OCI-LY1 (cell line): ENCODE measurements at regions not wholly inside any gene's neighbourhood (a gene's known extent, or its start where the extent isn't known, plus 50 kb on each side); places are given as distances from the start of the nearest gene placed in this dataset.

Experiments
- H2AFZ ChIP-seq: fragments of 200-600 bp; sonication (generic), shearing (Covaris generic); 2 replicates; pipeline ENCODE4 v1.6.0; 2014; ENCODE audit warnings: antibody characterized with exemption, mild to moderate bottlenecking, low read length
- H3F3A ChIP-seq: fragments of 200-600 bp; sonication (generic), shearing (Covaris generic); 2 replicates; pipeline ENCODE4 v1.6.0; 2014; ENCODE audit warnings: mild to moderate bottlenecking, antibody characterized with exemption, low read length, moderate library complexity; ENCODE audit not compliant: insufficient read depth
- H3K27ac ChIP-seq: fragments of 200-600 bp; sonication (generic); 2 replicates; pipeline ENCODE4 v1.5.1; 2014; ENCODE audit warnings: low read length, mixed run types, mild to moderate bottlenecking, low read depth; ENCODE audit not compliant: poor library complexity, severe bottlenecking
- H3K27me3 ChIP-seq: fragments of 200-600 bp; sonication (generic); 2 replicates; pipeline ENCODE4 v1.6.0; 2014; ENCODE audit warnings: antibody characterized with exemption, mild to moderate bottlenecking, low read length, moderate library complexity; ENCODE audit not compliant: insufficient read depth
- H3K36me3 ChIP-seq: fragments of 200-600 bp; sonication (generic); 2 replicates; pipeline ENCODE4 v1.6.1; 2014; ENCODE audit warnings: mild to moderate bottlenecking, antibody characterized with exemption, low read length, moderate library complexity, mixed read lengths; ENCODE audit not compliant: insufficient read depth
- H3K4me1 ChIP-seq: fragments of 200-600 bp; sonication (generic); 2 replicates; pipeline ENCODE4 v1.5.1; 2014; ENCODE audit warnings: mild to moderate bottlenecking, low read length, moderate library complexity; ENCODE audit not compliant: insufficient read depth, severe bottlenecking
- H3K4me2 ChIP-seq: fragments of 200-600 bp; sonication (generic), shearing (Covaris generic); 2 replicates; pipeline ENCODE4 v1.6.1; 2014; ENCODE audit warnings: low read length
- H3K4me3 ChIP-seq: fragments of 200-600 bp; sonication (generic); 2 replicates; pipeline ENCODE4 v1.5.1; 2014; ENCODE audit warnings: low read length, low read depth, mild to moderate bottlenecking, mixed read lengths; ENCODE audit not compliant: poor library complexity, severe bottlenecking
- H3K79me2 ChIP-seq: fragments of 200-600 bp; shearing (Covaris generic); 2 replicates; pipeline ENCODE4 v1.6.1; 2016; ENCODE audit warnings: mixed run types, low read length, mixed read lengths; ENCODE audit not compliant: insufficient read depth
- H3K9ac ChIP-seq: fragments of 200-600 bp; sonication (generic), shearing (Covaris generic); 2 replicates; pipeline ENCODE4 v1.6.1; 2014; ENCODE audit warnings: mild to moderate bottlenecking, low read length, mixed read lengths
- H3K9me2 ChIP-seq: fragments of 200-600 bp; sonication (generic), shearing (Covaris generic); 2 replicates; pipeline ENCODE4 v1.6.1; 2014; ENCODE audit warnings: low read depth, mild to moderate bottlenecking, low read length, mixed read lengths
- H3K9me3 ChIP-seq: fragments of 200-600 bp; shearing (Covaris generic); 2 replicates; pipeline ENCODE4 v1.6.1; 2014; ENCODE audit warnings: low read length, mixed read lengths
- H4K20me1 ChIP-seq: fragments of 200-600 bp; sonication (generic), shearing (Covaris generic); 2 replicates; pipeline ENCODE4 v1.6.0; 2016; ENCODE audit warnings: mild to moderate bottlenecking, low read length; ENCODE audit not compliant: insufficient read depth
- EZH2 ChIP-seq: fragments of 200-600 bp; sonication (generic), shearing (Covaris generic); IDR thresholded peaks from 2 replicates; pipeline ENCODE4 v1.8.0; 2017; ENCODE audit warnings: borderline replicate concordance, mixed run types, mild to moderate bottlenecking, antibody characterized with exemption, low read length, moderate library complexity, mixed read lengths
- TF ChIP-seq, protein P1 (sequence below): fragments of 200-600 bp; sonication (generic), shearing (Covaris generic); IDR thresholded peaks from 2 replicates; pipeline ENCODE4 v1.5.1; 2017; ENCODE audit warnings: mild to moderate bottlenecking, antibody characterized with exemption, low read length, moderate library complexity, mixed read lengths

DNA sequence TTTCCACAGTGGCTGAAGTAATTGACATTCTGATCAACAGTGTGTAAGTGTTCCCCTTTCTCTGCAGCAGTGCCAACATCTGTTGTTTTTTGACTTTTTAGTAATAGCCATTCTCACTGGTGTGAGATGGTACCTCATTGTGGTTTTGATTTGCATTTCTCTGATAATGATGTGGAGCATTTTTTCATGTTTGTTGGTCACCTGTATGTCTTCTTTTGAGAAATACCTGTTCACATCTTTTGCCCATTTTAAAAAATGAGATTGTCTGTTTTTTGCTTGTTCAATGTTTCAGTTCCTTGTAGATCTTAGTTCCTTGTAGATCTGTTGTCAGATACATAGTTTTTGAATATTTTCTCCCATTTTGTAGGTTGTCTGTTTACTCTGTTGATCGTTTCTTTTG lies 162.5 kb upstream of the PITX1 start:
- no peaks in the 10 kb centered on the region for H3F3A ChIP-seq
- no peaks in the 10 kb centered on the region for H3K9me2 ChIP-seq
- H4K20me1 ChIP-seq = no peaks in the 10 kb centered on the region
- H3K4me1 ChIP-seq = no peaks in the 10 kb centered on the region
- H3K4me3 ChIP-seq = no peak overlapping the region
- no peak for TF ChIP-seq EZH2
- TF ChIP-seq, protein P1, sequence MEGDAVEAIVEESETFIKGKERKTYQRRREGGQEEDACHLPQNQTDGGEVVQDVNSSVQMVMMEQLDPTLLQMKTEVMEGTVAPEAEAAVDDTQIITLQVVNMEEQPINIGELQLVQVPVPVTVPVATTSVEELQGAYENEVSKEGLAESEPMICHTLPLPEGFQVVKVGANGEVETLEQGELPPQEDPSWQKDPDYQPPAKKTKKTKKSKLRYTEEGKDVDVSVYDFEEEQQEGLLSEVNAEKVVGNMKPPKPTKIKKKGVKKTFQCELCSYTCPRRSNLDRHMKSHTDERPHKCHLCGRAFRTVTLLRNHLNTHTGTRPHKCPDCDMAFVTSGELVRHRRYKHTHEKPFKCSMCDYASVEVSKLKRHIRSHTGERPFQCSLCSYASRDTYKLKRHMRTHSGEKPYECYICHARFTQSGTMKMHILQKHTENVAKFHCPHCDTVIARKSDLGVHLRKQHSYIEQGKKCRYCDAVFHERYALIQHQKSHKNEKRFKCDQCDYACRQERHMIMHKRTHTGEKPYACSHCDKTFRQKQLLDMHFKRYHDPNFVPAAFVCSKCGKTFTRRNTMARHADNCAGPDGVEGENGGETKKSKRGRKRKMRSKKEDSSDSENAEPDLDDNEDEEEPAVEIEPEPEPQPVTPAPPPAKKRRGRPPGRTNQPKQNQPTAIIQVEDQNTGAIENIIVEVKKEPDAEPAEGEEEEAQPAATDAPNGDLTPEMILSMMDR = no peak
- H3K9me3 ChIP-seq = no peaks in the 10 kb centered on the region
- H3K4me2 ChIP-seq = no peak overlapping the region
- H2AFZ ChIP-seq = no peak overlapping the region
- no peaks in the 10 kb centered on the region for H3K27me3 ChIP-seq
- H3K9ac ChIP-seq = no peak overlapping the region
- H3K27ac ChIP-seq = no peak overlapping the region
- no peaks in the 10 kb centered on the region for H3K79me2 ChIP-seq
- no peaks in the 10 kb centered on the region for H3K36me3 ChIP-seq

DNA sequence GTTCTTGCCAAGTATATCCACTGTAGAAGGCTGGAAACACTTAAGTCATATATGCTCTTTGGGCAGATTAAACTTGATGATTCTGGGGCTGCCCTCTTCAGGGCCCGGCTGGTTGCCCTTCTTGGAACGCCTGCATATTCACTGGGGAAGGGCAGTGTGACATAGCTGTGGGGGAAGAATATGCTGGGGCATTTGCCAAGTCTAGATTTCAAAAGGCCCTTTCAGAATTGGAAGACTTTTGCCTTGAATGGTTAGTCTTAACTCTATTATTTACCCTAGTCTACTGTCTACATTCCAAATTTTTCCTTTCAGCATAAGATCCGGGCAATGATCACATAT lies 161.2 kb upstream of the PITX1 start:
- Histone ChIP-seq H2AFZ (no peak overlapping the region), H3K36me3 (no peaks in the 10 kb centered on the region), H3K9ac (no peak overlapping the region), H3K9me3 (no peaks in the 10 kb centered on the region), H3K4me3 (no peak overlapping the region), H3K4me2 (no peak overlapping the region), H4K20me1 (no peaks in the 10 kb centered on the region), H3K4me1 (peaks cover 6% of the 10 kb centered on the region), H3K79me2 (no peaks in the 10 kb centered on the region), H3K27ac (no peak overlapping the region), H3K9me2 (no peaks in the 10 kb centered on the region), H3K27me3 (no peaks in the 10 kb centered on the region), H3F3A (no peaks in the 10 kb centered on the region)
- TF ChIP-seq, protein P1 = no peak
- TF ChIP-seq EZH2 = no peak

DNA sequence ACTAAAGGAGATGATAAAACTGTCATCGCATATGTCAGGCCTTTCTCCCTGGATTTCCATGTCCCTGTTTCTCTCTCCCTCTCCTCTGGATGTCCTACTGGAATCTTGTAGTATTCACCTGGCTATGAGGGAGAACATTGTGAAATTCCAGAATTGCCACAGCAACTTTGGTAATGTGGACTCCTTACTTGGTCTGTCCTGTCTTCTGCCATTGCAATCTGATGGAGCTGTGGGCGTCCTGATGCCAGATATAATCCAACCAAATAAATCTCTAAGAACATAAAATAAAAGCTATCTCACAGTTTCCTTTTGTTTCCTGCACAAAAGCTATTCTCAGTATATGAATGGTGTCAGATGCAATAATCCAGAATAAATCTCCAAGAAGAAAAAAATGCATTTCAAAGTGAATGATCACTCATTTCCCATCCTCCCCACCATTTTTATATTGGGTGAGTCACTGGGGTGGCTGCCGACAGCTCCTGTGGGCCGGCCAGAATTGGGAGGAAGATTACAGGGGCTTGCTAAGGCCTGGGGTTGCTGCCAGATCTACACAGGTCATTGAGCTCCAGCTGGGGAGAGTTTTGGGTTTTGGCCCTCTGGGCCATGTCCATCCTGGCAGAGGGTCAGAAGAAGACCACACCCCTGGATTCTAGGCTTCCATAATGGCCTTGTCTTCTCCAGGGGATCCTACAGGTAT lies 160.7 kb upstream of the PITX1 start:
- Histone ChIP-seq H3K9ac (no peak overlapping the region), H3K36me3 (no peaks in the 10 kb centered on the region), H3K27ac (no peak overlapping the region), H3K9me2 (no peaks in the 10 kb centered on the region), H3K4me3 (no peak overlapping the region), H3K9me3 (no peaks in the 10 kb centered on the region), H3K27me3 (no peaks in the 10 kb centered on the region), H3K4me1 (peaks cover 6% of the 10 kb centered on the region), H3K79me2 (no peaks in the 10 kb centered on the region), H3K4me2 (no peak overlapping the region), H4K20me1 (no peaks in the 10 kb centered on the region), H3F3A (no peaks in the 10 kb centered on the region), H2AFZ (no peak overlapping the region)
- TF ChIP-seq, protein P1 = no peak
- TF ChIP-seq EZH2 = no peak
